ENCODE measurements at regions not wholly inside any gene's neighbourhood (a gene's known extent, or its start where the extent isn't known, plus 50 kb on each side); places are given as distances from the start of the nearest gene placed in this dataset.

- CTCF ChIA-PET, result no interaction called here
- H3K4me3 ChIP-seq, result no peak overlapping the region
- H3K27ac ChIP-seq, result no peak overlapping the region
- DNase-seq (ENCODE audit: low read depth in 1 of 2, low spot score in 1 of 2) (no peak), FAIRE-seq (no peak), ATAC-seq (no peak)
- H3K4me2 ChIP-seq, result no peak overlapping the region
- POLR2A ChIA-PET, result no interaction called here
- no peaks in the 10 kb centered on the region for H3K4me1 ChIP-seq
- WGBS (ENCODE audit: missing lambda C conversion rate), result 19% methylated on average over 1 of the region's 1 CpG
- TF ChIP-seq ELK1 (IDR thresholded peaks at IDR 0.05; ENCODE audit: low read depth, low read length), result no peak
- TF ChIP-seq HES2 (IDR thresholded peaks at IDR 0.05), result no peak
- no peak for TF ChIP-seq FOSB (CRISPR knock-in tag; IDR thresholded peaks at IDR 0.05)
- no peak for TF ChIP-seq ESRRA (IDR thresholded peaks at IDR 0.05; ENCODE audit: borderline replicate concordance, low read length)
- TF ChIP-seq SMC3 (IDR thresholded peaks at IDR 0.05), result no peak
- TF ChIP-seq KDM5A (IDR thresholded peaks at IDR 0.05), result no peak
- no peak for TF ChIP-seq TP53 (CRISPR knock-in tag; IDR thresholded peaks at IDR 0.05)
- no peak for TF ChIP-seq RCOR1 (IDR thresholded peaks at IDR 0.05; ENCODE audit: low read depth, low read length)
- TF ChIP-seq ATOH8 (CRISPR knock-in tag; IDR thresholded peaks at IDR 0.05; ENCODE audit: low read depth), result no peak
- TF ChIP-seq PBX3 (IDR thresholded peaks at IDR 0.05), result no peak
- H3K9me3 ChIP-seq, result no peaks in the 10 kb centered on the region
Measured at GRCh38 chr17:71682174-71682494, 438.7 kb upstream of the SOX9 start.

- POLR2A ChIA-PET, result no interaction called here
- H3K27ac ChIP-seq, result no peak overlapping the region
- FAIRE-seq, result no peak
- H3K4me1 ChIP-seq, result no peaks in the 10 kb centered on the region
- CTCF ChIA-PET, result no interaction called here
- H3K4me2 ChIP-seq, result no peak overlapping the region
- 64% methylated on average over 3 of the region's 3 CpGs for WGBS (ENCODE audit: missing lambda C conversion rate)
- DNase-seq (ENCODE audit: low read depth in 1 of 2, low spot score in 1 of 2), result no peak
- ATAC-seq, result no peak
- H3K9me3 ChIP-seq, result no peaks in the 10 kb centered on the region
- TF ChIP-seq E2F6 (IDR thresholded peaks at IDR 0.05; ENCODE audit: borderline replicate concordance, low read depth) (no peak), TP53 (CRISPR knock-in tag; IDR thresholded peaks at IDR 0.05) (no peak), HOXB5 (CRISPR knock-in tag; IDR thresholded peaks at IDR 0.05) (no peak), EHMT2 (IDR thresholded peaks at IDR 0.05; ENCODE audit: low read depth) (no peak), RCOR1 (IDR thresholded peaks at IDR 0.05; ENCODE audit: low read depth, low read length) (no peak), CHD2 (IDR thresholded peaks at IDR 0.05; ENCODE audit: low read length, partially characterized antibody) (no peak), REST (IDR thresholded peaks at IDR 0.05) (no peak), RARB (CRISPR knock-in tag; IDR thresholded peaks at IDR 0.05) (no peak), SMC3 (IDR thresholded peaks at IDR 0.05) (no peak), KDM1A (IDR thresholded peaks at IDR 0.05; ENCODE audit: low read depth) (no peak), RNF2 (IDR thresholded peaks at IDR 0.05; ENCODE audit: borderline replicate concordance, low read depth) (no peak), CBX2 (IDR thresholded peaks at IDR 0.05; ENCODE audit: borderline replicate concordance, low read depth) (no peak), EHF (CRISPR knock-in tag; IDR thresholded peaks at IDR 0.05) (no peak), JUN (IDR thresholded peaks at IDR 0.05) (no peak), ZC3H11A (IDR thresholded peaks at IDR 0.05) (no peak), TFCP2L1 (CRISPR knock-in tag; IDR thresholded peaks at IDR 0.05) (no peak), CBX8 (IDR thresholded peaks at IDR 0.05) (no peak), ZNF302 (CRISPR knock-in tag; IDR thresholded peaks at IDR 0.05) (no peak), MYC (IDR thresholded peaks at IDR 0.05; ENCODE audit: borderline replicate concordance, low read length) (no peak)
- H3K4me3 ChIP-seq, result no peak overlapping the region
Measured at GRCh38 chr17:71689782-71690181, 431.0 kb upstream of the SOX9 start.
